ENCODE measurements at regions not wholly inside any gene's neighbourhood (a gene's known extent, or its start where the extent isn't known, plus 50 kb on each side); places are given as distances from the start of the nearest gene placed in this dataset. TPM values are rescaled to one million over a fixed set of nuclear protein-coding genes. Genes with fewer than 3 reads are reported as not detected.
A peak's percentile ranks its signal among the peaks of the same experiment; 100 is the strongest.

- peak; percentile 89 for DNase-seq (ENCODE audit: low read depth)
Measured at GRCh38 chrY:12555005-12555404, 146.0 kb upstream of the USP9Y start.

GRCh38 chrY:12559007-12559406 lies 142.0 kb upstream of the USP9Y start:
- DNase-seq (ENCODE audit: low read depth) = no peak

DNA sequence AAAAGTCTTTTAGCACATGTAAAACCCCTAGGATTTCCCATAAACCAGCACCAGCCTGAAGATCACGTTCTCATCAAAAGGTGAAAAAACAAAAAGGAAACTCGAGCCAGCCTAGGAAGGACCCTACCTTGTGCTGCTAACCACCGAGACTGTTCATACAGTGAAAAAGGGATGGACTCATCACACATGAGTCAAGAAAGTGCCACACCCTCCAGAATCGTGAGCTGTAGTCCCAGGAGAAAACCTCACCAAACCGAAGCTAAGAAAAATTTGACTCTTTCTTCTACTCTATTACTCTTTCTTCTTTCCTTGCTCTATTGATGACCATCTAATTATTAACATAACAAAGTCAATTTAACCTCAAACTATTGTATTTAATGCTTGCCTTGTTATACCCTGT lies 124.8 kb upstream of the USP9Y start:
- peak; percentile 37 for DNase-seq (ENCODE audit: low read depth)

GRCh38 chrY:12593532-12594216 lies 107.4 kb upstream of the USP9Y start:
- DNase-seq (ENCODE audit: low read depth) = peak; percentile 32

DNA sequence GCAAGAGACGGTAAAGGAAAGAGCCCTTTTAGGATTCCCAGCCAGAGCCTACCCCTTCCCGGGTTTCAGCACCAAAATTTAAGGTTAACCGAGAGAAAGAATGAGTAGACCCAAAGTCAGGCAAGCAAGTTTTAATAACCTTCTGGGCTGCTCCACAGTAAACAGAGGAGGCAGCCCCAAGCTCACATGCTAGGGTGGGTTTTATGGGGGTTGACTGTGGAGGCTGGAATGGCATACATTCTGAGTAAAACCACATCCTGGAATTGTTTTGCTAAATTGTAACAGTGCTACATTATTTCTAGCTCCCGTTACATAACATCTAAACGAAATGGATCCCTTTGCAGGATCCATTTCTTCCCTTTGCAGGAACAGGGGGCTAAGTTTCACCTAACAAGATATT lies 102.2 kb upstream of the USP9Y start:
- peak; percentile 54 for DNase-seq (ENCODE audit: low read depth)

- DNase-seq (ENCODE audit: low read depth) = no peak
Measured at GRCh38 chrY:12605426-12605825, 95.6 kb upstream of the USP9Y start.

GRCh38 chrY:12610861-12611260 lies 90.2 kb upstream of the USP9Y start:
- DNase-seq (ENCODE audit: low read depth) = no peak

DNA sequence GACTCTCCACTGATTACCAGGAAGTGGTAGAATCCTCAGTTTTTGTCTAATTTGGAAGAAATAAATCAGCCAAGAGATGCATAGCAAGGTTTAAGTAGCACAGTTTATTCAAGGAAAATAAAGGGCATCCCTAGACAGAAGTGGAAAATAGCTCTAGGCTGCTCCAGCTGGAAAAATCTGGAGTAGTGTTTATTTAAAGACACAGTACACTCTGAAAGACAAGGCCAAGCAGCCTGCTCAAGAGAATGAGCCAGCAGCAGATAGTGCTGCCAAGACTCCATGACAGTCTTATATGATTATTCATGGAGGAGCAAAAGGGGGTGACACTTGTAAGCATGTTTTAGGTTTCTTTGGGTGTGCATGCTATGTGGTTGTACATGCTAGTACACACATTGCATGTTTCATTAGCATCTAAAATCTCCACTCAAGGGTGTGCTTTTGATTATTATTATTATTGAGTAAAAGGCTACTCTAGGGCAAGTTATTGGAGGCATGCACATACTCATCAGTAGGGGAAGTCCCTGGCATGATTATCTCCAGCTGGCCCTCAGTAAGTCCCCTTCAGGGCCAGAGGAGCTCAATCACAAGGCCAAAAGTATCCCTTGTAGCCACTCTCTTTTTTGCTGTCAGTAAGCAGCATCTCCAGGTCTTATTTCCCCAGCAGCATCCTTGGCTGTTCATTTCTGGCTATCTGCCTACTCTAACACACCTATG lies 85.1 kb upstream of the USP9Y start:
- DNase-seq (ENCODE audit: low read depth) = no peak

DNA sequence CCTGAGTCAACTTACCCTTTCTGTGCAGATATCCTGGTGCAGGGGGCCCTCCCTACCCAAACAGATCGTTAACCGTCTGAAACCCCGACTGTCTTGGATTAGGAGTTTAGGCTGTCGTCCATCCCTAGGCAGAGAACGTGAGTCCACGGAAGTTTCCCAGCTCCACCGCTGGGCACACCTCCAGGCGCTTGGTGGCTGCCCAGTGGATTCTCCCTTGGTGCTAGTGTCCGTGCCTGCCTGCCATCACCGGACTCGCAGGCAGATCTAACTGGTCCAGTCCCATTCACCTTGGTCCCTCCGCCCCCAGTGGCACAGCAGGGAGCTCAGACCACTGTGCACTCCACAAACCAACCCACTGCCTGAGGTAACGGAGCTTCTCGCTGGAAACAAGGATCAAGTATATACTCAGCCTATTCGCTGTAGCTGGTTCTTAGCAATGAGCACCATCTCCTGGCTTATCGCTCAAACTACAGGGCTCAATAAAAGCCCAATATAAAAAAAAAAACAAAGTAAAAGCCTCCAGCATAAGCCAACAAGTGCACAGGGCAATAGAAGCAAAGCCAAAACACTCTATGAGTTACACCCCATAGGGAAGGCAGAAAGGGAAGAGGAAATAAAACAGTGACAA lies 79.5 kb upstream of the USP9Y start:
- DNase-seq (ENCODE audit: low read depth) = peak; percentile 44

- DNase-seq (ENCODE audit: low read depth) = peak; percentile 8
Measured at GRCh38 chrY:12623204-12623603, 77.8 kb upstream of the USP9Y start.

DNA sequence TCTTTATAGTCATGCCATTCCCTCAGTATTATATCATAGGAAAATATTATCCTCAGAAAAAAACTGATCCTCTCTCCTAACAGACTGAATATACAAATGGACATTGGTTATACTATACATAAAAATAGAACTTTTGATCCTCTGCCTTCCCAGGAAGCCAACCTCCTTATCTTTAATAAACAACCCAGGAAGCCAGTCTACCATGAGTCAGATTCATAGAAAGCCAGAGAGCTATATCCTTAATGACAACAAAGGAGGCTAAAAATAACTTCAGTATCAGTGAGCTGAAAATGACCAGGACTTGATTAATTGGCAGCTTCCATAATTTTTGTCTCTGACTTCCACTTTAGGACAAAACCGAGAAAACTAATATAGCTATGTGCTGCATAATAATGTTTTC lies 58.0 kb upstream of the USP9Y start:
- peak; percentile 51 for DNase-seq (ENCODE audit: low read depth)

GRCh38 chrY:12643693-12644348 lies 57.2 kb upstream of the USP9Y start:
- DNase-seq (ENCODE audit: low read depth) = peak; percentile 74

- DNase-seq (ENCODE audit: low read depth) = no peak
Measured at GRCh38 chrY:12651095-12651494, 49.9 kb upstream of the USP9Y start.

Small RNA genes lying in the stretch of these regions (small RNA-seq; reads per million reads assigned to genes)
- not detected for gene RN7SL702P
